ENCODE measurements at regions not wholly inside any gene's neighbourhood (a gene's known extent, or its start where the extent isn't known, plus 50 kb on each side); places are given as distances from the start of the nearest gene placed in this dataset.

DNA sequence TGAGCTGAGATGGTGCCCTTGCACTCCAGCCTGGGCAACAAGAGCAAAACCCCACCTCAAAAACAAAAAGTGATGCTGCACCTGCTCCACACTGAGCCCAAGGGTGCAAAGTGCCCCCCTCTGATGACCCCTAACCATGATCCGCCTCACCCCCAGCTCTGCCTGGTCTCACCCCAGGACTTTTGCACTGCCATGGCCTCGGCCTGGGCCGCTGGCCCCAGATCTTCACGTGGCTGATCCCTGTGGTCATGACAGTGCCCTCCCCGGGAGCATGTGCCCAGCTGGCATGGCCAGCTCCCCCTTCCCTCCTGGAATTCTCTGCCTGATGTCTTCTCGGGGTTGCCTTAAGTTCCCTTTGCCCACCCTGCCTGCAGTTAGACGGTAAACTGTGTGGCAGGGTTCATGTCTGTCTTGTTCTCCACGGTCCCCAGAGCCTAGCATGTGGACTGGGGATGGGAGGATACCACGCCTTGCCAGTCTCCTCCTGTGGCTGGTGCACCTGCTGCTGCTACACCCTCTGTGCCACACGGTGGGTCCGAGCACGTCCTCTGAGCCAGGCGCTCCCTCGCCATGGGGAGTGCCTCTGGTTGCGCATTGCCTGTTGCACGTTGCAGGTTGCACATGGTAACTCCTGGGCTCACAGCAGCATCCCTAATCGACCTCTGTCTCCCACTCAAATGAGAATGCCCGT lies 77.4 kb upstream of the PPP1R26 start:
- TF ChIP-seq CTCF (IDR thresholded peaks at IDR 0.05) (no peak), POLR2A (IDR thresholded peaks at IDR 0.05) (no peak)

Measured in right lobe of liver (tissue), 4 donors.